Stimulated activated CD4-positive, alpha-beta T cell treated with anti-CD3 and anti-CD28 coated beads, Interleukin-2, amount 100 ng/mL, for 24 hours (primary cell): ENCODE measurements at regions not wholly inside any gene's neighbourhood (a gene's known extent, or its start where the extent isn't known, plus 50 kb on each side); places are given as distances from the start of the nearest gene placed in this dataset.
"Not testable (repeated sequence)": the region's sequence is repeated elsewhere in the genome, so short reads cannot be mapped to it uniquely, and the experiment has no call there.

Source experiments
- DNase-seq, 2 donors: peaks; one replicate each; pipeline ENCODE4 v3.0.0-alpha.2; 2020

DNA sequence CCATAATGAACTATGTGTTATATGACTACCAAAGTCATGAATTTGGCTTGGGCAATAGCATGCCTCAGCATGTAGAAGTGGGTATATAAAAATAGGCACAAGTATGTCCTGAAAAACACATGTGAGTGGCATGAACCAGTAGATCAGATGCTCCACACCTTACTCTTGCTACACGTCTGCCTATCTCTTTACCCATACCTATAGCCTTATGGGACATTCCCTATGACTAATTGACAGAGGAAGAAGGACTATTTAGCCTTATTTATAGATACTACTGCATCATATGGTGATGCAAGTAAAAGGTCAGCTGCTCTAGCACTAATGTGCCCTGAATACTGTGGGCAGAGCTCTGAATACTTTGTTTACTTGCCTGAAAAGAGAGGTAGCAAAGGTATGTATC lies 81.0 kb upstream of the ZPLD1 start:
- no peak for DNase-seq

DNA sequence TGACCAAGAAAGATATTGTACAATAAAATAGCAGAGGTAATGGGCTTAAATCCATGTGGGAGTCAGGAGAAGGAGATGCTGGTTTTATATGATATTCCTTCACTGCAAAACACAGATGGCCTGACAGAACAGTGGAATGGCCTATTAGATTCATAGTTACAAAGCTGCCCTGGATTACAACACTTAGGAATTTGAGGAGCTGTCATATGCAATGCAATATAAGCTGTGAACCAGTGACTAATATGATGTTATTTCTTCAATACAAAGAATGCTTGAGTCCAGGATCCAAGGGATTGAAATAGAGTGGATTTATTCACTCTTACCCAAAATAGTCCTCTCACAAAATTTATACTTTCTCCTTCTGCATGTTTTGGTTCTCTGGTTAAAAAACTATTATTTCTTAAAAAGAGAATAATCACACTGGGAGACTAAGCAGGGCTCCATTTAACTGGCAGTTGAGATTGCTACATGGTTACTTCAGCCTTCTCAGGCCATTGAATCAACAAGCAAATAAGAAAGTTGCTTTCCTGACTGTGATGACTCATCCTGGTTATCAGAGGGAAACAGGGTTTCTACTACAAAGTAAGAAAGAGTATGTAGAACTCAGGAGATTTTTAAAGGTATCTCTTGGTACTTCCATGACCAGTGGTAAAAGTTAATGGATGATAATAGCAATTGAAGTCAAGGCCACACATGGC lies 79.8 kb upstream of the ZPLD1 start:
- DNase-seq: no peak

DNA sequence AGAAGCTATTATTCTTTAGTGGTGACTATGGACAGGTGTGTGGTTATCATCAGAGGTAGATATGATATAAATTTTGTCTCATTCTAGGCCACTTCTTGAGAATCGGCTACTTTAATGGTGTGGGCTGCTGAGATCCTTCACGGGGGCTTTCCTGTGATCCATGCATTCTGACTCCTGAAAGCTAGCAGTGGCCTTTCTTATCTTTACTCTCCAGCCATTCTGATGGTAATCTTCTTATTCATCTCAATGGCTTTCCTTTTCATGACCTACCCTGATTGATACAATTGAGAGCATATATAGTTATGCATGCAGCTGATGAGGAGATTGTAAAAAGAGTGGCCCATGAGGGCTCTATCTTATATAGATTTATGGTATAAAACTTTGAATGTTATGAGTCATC lies 78.3 kb upstream of the ZPLD1 start:
- DNase-seq: no peak

DNA sequence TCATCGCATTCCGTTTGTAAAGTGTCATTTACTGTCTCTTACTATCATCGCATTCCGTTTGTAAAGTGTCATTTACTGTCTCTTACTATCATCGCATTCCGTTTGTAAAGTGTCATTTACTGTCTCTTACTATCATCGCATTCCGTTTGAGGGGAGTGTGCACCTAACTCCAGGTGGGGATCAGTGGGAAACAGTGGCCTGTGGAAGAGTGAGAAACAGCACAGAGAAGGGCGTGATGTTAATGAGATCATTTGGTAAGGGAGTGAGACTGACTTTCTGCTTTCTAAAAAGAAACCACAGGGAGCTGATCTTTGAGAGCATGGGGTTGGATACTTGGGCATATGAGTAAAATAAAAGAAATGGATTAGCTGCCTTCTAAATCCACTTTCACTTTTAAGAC lies 77.5 kb upstream of the ZPLD1 start:
- not testable (repeated sequence) for DNase-seq

DNA sequence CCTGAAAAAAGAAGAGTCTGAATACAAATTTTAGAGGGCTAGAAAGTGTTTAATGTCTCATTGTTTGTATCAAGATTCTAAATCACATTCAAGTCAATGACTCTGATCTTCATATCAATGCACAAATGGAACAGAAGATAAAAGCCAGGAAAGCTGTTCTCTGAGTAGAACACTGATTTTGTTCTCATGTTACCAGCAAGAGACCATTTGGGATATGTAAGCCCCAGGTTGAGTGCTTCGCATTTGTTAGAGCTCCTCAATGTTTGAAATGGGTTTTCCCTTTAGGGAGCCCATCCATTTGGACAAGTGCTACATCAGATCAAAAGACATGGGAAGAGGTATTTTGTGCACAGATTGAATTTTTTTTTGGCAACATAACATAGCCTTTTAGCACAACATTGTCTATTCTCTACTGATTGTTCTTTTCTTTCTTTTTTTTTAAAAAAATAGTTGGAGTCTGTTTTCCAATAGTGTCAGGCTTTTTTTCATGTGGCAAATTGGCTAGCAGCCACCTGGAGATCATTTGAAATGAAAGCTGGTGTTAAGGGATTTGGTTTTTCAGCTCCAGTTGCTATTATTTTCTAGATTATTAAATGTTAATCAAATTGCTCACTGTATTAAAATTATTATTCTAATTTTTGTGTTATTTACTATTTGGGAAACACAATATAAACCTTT lies 74.5 kb upstream of the ZPLD1 start:
- DNase-seq: no peak

DNA sequence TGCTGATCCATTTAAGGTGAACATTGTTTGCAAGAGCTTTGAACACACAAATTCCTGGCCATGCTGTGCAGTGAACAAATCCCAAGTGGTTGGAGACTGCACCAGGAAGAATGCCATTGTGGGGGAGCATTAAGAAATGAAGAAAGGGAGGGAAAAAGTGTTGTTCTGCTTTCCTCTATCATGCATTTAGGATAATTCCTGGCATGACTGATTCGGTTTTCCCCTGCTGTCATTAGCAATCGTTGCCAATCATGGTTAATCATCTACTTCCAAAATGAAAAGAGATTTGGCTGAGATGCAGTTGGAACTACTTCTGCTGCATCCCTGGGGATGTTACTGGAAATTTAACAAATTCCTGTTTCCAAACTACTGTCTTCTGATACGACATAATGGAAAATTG lies 73.7 kb upstream of the ZPLD1 start:
- no peak for DNase-seq

DNA sequence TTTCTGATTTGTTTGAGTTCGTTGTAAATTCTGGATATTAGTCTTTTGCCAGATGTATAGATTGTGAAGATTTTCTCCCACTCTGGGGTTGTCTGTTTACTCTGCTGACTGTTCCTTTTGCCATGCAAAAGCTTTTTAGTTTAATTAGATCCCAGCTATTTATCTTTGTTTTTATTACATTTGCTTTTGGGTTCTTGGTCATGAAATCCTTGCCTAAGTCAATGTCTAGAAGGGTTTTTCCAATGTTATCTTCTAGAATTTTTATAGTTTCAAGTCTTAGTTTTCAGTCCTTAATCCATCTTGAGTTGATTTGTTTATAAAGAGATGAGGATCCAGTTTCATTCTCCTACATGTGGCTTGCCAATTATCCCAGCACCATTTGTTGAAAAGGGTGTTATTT lies 68.7 kb upstream of the ZPLD1 start:
- not testable (repeated sequence) for DNase-seq

DNA sequence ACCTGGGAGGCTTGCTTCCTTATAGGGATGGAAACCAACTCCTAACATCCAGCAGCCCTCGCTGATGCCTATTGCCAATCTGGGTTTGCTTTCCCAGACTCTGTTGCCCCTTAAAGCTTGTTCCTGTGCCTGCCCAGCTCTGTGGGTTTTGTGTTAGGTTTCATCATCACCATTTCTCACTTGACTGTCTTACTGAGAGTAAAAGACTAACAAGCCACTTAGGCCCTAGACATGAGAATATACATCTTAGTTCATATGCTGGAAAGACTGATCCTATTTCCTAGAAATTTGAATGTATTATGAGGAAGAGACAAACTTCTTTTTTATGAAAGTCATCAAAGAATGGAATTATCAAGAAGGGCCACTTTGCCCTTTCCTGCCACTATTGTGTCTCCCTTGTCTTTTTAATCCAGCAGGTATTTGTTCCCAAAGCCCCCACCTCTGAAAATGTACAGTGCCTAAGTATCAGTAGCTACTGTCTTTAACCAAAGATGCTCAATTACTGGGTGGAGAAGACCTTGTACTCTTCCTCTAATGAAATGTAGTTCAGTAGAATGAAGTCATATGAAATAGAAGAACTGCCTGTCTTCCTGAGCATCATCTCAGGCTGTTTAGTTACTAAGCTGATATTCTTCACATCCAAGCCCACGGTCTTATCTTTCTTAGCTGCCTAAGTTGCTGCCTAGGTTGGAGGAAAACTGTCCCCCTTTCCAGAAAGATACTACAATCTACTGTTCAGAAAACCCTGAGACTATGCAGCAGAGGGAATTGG lies 59.8 kb upstream of the ZPLD1 start:
- DNase-seq: no peak

DNA sequence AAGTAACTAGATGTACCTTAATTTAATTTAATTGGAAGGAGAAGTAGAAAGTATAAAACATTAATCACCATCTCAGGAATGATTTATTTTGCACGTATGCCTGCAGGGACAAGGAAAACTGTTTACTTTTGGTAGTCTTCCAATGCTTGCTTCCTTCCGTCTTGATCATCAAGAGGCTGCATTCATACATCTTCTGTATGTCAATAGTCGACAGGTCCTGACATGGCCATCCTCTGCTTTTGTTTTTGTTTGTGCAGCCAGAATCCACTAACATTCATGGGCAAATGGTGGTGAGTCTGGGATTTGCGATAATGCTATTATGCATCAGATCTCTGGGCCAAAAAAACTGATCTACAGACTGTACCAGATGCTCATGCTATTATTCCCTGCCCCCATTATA lies 56.6 kb upstream of the ZPLD1 start:
- DNase-seq: no peak

DNA sequence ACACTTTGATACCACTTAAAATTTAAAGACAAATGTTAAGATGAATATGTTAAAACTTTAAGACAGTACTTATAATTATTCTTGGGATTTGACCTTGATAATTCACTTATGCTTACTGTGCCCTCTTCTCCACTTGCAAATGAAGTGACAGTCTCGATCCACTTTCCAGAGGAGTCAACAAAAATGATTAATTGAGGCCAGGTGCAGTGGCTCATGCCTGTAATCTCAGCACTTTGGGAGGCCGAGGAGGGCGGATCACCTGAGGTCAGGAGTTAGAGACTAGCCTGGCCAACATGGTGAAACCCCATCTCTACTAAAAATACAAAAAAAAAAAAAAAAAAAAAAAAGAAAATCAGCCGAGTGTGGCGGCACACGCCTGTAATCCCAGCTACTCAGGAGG lies 52.6 kb upstream of the ZPLD1 start:
- DNase-seq: not testable (repeated sequence)
